ENCODE measurements at regions not wholly inside any gene's neighbourhood (a gene's known extent, or its start where the extent isn't known, plus 50 kb on each side); places are given as distances from the start of the nearest gene placed in this dataset.

DNA sequence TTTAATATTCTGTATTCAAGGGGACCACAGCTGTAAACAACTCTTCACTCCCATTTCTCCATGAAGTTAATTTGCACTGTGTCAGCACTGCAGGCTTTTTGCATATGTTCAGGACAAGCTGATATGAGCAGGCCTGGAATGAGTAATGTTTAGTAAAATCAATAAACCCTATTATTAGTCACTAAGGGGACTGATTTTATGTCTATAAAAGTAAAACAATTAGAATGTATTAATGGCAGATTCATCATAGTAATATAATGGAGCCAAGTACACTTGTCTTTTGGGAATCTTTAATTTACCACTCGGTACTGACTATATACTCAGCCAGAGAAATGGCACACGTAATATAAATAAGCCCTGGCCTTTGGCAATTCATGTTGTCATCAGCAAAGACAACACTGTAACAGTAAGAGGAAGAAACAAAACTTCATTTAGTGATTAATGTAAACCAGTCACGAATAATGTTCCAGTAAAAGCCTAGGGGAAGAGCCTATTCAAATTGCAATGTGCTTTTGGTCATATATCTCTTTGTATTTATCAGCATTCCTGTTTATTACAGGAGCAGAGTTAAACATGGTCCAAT is 111.6 kb downstream of the ZNF608 start:
- no peaks in the 10 kb centered on the region for H3K27me3 ChIP-seq (ENCODE audit: control insufficient read depth in 1 of 2, insufficient read depth in 2 of 2, low read length in 2 of 2)
- no peaks in the 10 kb centered on the region for H3K79me2 ChIP-seq (ENCODE audit: insufficient read depth, low read length)
- in situ Hi-C loops (cut with HindIII; ENCODE audit: extremely low pct_ligation_motif_present, low pct_unique_long_range_greater_than_20kb) (no loop called here), intact Hi-C loops (cut with micrococcal nuclease; ENCODE audit: unreplicated experiment) (loop anchor here (1.0 kb wide), 1 partner anchor 36 kb away; no protein-coding TSS in a partner anchor)
- no TSS peak for BruUV-seq (replicated peaks)
- no peaks in the 10 kb centered on the region for H3K9me3 ChIP-seq (ENCODE audit: low read length)
- H3K27ac ChIP-seq (ENCODE audit: extremely low read length, insufficient read depth, low read length) = peak overlapping the region; percentile 36
- H4K20me1 ChIP-seq (ENCODE audit: insufficient read depth, low read length) = no peaks in the 10 kb centered on the region
- no peaks in the 10 kb centered on the region for H3K36me3 ChIP-seq (replicated peaks in 1 of 2; ENCODE audit: control insufficient read depth in 1 of 2, insufficient read depth in 2 of 2, low read length in 2 of 2)
- DNase-seq (ENCODE audit: low spot score) (no peak), ATAC-seq (peak; percentile 29; the same call in 1 of the 3 replicates), FAIRE-seq (no peak)
- no peak overlapping the region for H3K4me2 ChIP-seq (ENCODE audit: low read depth, low read length)
- no peak overlapping the region for H2AFZ ChIP-seq (ENCODE audit: low read length)
- TF ChIP-seq, protein P1, sequence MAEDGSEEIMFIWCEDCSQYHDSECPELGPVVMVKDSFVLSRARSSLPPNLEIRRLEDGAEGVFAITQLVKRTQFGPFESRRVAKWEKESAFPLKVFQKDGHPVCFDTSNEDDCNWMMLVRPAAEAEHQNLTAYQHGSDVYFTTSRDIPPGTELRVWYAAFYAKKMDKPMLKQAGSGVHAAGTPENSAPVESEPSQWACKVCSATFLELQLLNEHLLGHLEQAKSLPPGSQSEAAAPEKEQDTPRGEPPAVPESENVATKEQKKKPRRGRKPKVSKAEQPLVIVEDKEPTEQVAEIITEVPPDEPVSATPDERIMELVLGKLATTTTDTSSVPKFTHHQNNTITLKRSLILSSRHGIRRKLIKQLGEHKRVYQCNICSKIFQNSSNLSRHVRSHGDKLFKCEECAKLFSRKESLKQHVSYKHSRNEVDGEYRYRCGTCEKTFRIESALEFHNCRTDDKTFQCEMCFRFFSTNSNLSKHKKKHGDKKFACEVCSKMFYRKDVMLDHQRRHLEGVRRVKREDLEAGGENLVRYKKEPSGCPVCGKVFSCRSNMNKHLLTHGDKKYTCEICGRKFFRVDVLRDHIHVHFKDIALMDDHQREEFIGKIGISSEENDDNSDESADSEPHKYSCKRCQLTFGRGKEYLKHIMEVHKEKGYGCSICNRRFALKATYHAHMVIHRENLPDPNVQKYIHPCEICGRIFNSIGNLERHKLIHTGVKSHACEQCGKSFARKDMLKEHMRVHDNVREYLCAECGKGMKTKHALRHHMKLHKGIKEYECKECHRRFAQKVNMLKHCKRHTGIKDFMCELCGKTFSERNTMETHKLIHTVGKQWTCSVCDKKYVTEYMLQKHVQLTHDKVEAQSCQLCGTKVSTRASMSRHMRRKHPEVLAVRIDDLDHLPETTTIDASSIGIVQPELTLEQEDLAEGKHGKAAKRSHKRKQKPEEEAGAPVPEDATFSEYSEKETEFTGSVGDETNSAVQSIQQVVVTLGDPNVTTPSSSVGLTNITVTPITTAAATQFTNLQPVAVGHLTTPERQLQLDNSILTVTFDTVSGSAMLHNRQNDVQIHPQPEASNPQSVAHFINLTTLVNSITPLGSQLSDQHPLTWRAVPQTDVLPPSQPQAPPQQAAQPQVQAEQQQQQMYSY (CRISPR knock-in tag; IDR thresholded peaks at IDR 0.05) = no peak
- TF ChIP-seq HNRNPLL (IDR thresholded peaks at IDR 0.05; ENCODE audit: low read depth, low read length, poor library complexity, severe bottlenecking) (no peak), GLI4 (CRISPR knock-in tag; IDR thresholded peaks at IDR 0.05; ENCODE audit: borderline replicate concordance) (no peak), TBX2 (CRISPR knock-in tag; IDR thresholded peaks at IDR 0.05; ENCODE audit: borderline replicate concordance) (no peak), ZNF383 (CRISPR knock-in tag; IDR thresholded peaks at IDR 0.05; ENCODE audit: borderline replicate concordance) (no peak), SKI (IDR thresholded peaks at IDR 0.05; ENCODE audit: partially characterized antibody) (no peak), ISX (CRISPR knock-in tag; conservative IDR thresholded peaks at IDR 0.05) (no peak), ZBTB3 (CRISPR knock-in tag; IDR thresholded peaks at IDR 0.05; ENCODE audit: borderline replicate concordance, low read depth) (no peak), ZNF329 (CRISPR knock-in tag; IDR thresholded peaks at IDR 0.05; ENCODE audit: low read depth) (no peak)
- ChIA-PET POLR2A (no interaction called here), CTCF (ENCODE audit: low intra/inter-chr PET ratio, low total read pairs) (no interaction called here)
- H3K4me3 ChIP-seq (replicated peaks in 1 of 3; ENCODE audit: insufficient read depth in 1 of 3, low read depth in 2 of 3, low read length in 3 of 3) = no peak overlapping the region
- peaks cover 52% of the 10 kb centered on the region for H3K4me1 ChIP-seq (ENCODE audit: insufficient read depth, low read length)
- H3K9ac ChIP-seq (ENCODE audit: insufficient read depth, low read depth, low read length) = 0 out of 2 replicates have a peak overlapping the region, but pooled peaks have one; percentile 1
- whole genome bisulfite sequencing (ENCODE audit: low lambda C conversion rate) = 88% methylated on average over 3 of the region's 3 CpGs
